ENCODE measurements at regions not wholly inside any gene's neighbourhood (a gene's known extent, or its start where the extent isn't known, plus 50 kb on each side); places are given as distances from the start of the nearest gene placed in this dataset.

GRCh38 chr14:84343656-84344055 lies 1186.3 kb upstream of the FLRT2 start:
- in situ Hi-C loops (cut with MboI; ENCODE audit: low sequenced_read_pairs, unreplicated experiment): no loop called here
- no peak for DNase-seq (ENCODE audit: low spot score)
- TF ChIP-seq CTCF (IDR thresholded peaks at IDR 0.05; ENCODE audit: borderline replicate concordance, control extremely low read depth, extremely low read depth, insufficient read depth, missing control alignments): no peak

GRCh38 chr14:84351646-84352045 lies 1178.3 kb upstream of the FLRT2 start:
- DNase-seq (ENCODE audit: low spot score): no peak
- no peak for TF ChIP-seq CTCF (IDR thresholded peaks at IDR 0.05; ENCODE audit: borderline replicate concordance, control extremely low read depth, extremely low read depth, insufficient read depth, missing control alignments)
- in situ Hi-C loops (cut with MboI; ENCODE audit: low sequenced_read_pairs, unreplicated experiment): no loop called here

- in situ Hi-C loops (cut with MboI; ENCODE audit: low sequenced_read_pairs, unreplicated experiment): no loop called here
- DNase-seq (ENCODE audit: low spot score): no peak
- TF ChIP-seq CTCF (IDR thresholded peaks at IDR 0.05; ENCODE audit: borderline replicate concordance, control extremely low read depth, extremely low read depth, insufficient read depth, missing control alignments): no peak
These were observed 1168.5 kb upstream of the FLRT2 start for GRCh38 chr14:84361476-84361875.

- no peak for DNase-seq (ENCODE audit: low spot score)
- in situ Hi-C loops (cut with MboI; ENCODE audit: low sequenced_read_pairs, unreplicated experiment): no loop called here
- no peak for TF ChIP-seq CTCF (IDR thresholded peaks at IDR 0.05; ENCODE audit: borderline replicate concordance, control extremely low read depth, extremely low read depth, insufficient read depth, missing control alignments)
These were observed 1154.7 kb upstream of the FLRT2 start for GRCh38 chr14:84375235-84375634.

- DNase-seq (ENCODE audit: low spot score): no peak
- no peak for TF ChIP-seq CTCF (IDR thresholded peaks at IDR 0.05; ENCODE audit: borderline replicate concordance, control extremely low read depth, extremely low read depth, insufficient read depth, missing control alignments)
- in situ Hi-C loops (cut with MboI; ENCODE audit: low sequenced_read_pairs, unreplicated experiment): no loop called here
These were observed 1139.9 kb upstream of the FLRT2 start for GRCh38 chr14:84390010-84390409.

- in situ Hi-C loops (cut with MboI; ENCODE audit: low sequenced_read_pairs, unreplicated experiment): no loop called here
- no peak for DNase-seq (ENCODE audit: low spot score)
- no peak for TF ChIP-seq CTCF (IDR thresholded peaks at IDR 0.05; ENCODE audit: borderline replicate concordance, control extremely low read depth, extremely low read depth, insufficient read depth, missing control alignments)
These were observed 1132.3 kb upstream of the FLRT2 start for GRCh38 chr14:84397631-84398030.

Data from GM13976 (cell line).